ENCODE measurements at regions not wholly inside any gene's neighbourhood (a gene's known extent, or its start where the extent isn't known, plus 50 kb on each side); places are given as distances from the start of the nearest gene placed in this dataset.

DNA sequence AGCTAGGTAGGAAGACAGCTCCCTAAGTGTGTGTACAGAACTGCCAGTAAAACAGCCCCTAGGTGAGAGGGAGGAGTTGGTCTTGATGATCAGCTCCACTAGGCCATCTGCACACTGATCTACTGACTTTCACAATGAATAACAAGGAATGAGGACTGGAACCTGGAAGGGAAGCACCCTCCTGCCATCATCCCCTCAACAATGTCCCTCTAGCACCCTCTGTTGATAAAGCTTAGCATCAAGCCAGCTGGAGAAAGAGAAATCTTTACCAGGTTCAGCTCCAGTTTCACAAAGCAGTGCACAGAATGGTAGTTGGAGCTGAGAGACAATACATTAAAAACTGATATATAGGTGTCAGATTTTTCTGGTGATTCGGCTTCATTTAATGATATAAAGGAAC is 57.2 kb upstream of the IRAK1BP1 start:
- no peaks in the 10 kb centered on the region for H3K9me3 Mint-ChIP-seq
- H3K27ac ChIP-seq (ENCODE audit: low read depth in 1 of 2, low read length in 2 of 2): no peak overlapping the region
- no peak for DNase-seq
- H3K27me3 Mint-ChIP-seq: peaks cover 13% of the 10 kb centered on the region
- POLR2A ChIA-PET: no interaction called here
- H3K4me1 ChIP-seq (ENCODE audit: insufficient read depth, low read length): no peaks in the 10 kb centered on the region
- no peaks in the 10 kb centered on the region for H3K36me3 Mint-ChIP-seq (ENCODE audit: low read depth)
- no peak for TF ChIP-seq CTCF (IDR thresholded peaks at IDR 0.05)
- H3K27ac Mint-ChIP-seq: no peak overlapping the region
- CTCF ChIA-PET: no interaction called here
- no peaks in the 10 kb centered on the region for H3K36me3 ChIP-seq (ENCODE audit: insufficient read depth, low read length)
- no peak overlapping the region for H3K4me3 ChIP-seq (ENCODE audit: low read length)
- no peak overlapping the region for H3K4me3 Mint-ChIP-seq
- H3K9me3 ChIP-seq (ENCODE audit: control insufficient read depth in 1 of 2, insufficient read depth in 1 of 2, low read length in 2 of 2): peaks cover 0 to 22% of the 10 kb centered on the region in 2 experiments
- intact Hi-C loops (cut with DNase I, micrococcal nuclease): no loop called here
- no peak for ATAC-seq (ENCODE audit: poor library complexity)
- no peaks in the 10 kb centered on the region for H3K4me1 Mint-ChIP-seq (ENCODE audit: low read depth)
- H3K27me3 ChIP-seq (ENCODE audit: control insufficient read depth in 1 of 2, insufficient read depth in 2 of 2, low read length in 2 of 2): peaks cover 0 to 6% of the 10 kb centered on the region in 2 experiments

GRCh38 chr6:78810698-78811097 is 56.7 kb upstream of the IRAK1BP1 start:
- Histone ChIP-seq H3K27me3 (ENCODE audit: control insufficient read depth in 1 of 2, insufficient read depth in 2 of 2, low read length in 2 of 2) (peaks cover 0 to 6% of the 10 kb centered on the region in 2 experiments), H3K27ac (ENCODE audit: low read depth in 1 of 2, low read length in 2 of 2) (no peak overlapping the region), H3K9me3 (ENCODE audit: control insufficient read depth in 1 of 2, insufficient read depth in 1 of 2, low read length in 2 of 2) (peaks cover 0 to 22% of the 10 kb centered on the region in 2 experiments), H3K4me3 (ENCODE audit: low read length) (no peak overlapping the region), H3K36me3 (ENCODE audit: insufficient read depth, low read length) (no peaks in the 10 kb centered on the region), H3K4me1 (ENCODE audit: insufficient read depth, low read length) (no peaks in the 10 kb centered on the region)
- no peak for ATAC-seq (ENCODE audit: poor library complexity)
- H3K27me3 Mint-ChIP-seq: peaks cover 13% of the 10 kb centered on the region
- no peaks in the 10 kb centered on the region for H3K4me1 Mint-ChIP-seq (ENCODE audit: low read depth)
- no peak overlapping the region for H3K4me3 Mint-ChIP-seq
- CTCF ChIA-PET: no interaction called here
- intact Hi-C loops (cut with DNase I, micrococcal nuclease): no loop called here
- no peak overlapping the region for H3K27ac Mint-ChIP-seq
- no peak for TF ChIP-seq CTCF (IDR thresholded peaks at IDR 0.05)
- POLR2A ChIA-PET: no interaction called here
- DNase-seq: no peak
- no peaks in the 10 kb centered on the region for H3K36me3 Mint-ChIP-seq (ENCODE audit: low read depth)
- H3K9me3 Mint-ChIP-seq: peaks cover 2% of the 10 kb centered on the region

Data from CD4-positive, alpha-beta T cell (primary cell).